Upper lobe of right lung (tissue), 1 donor: ENCODE measurements at regions not wholly inside any gene's neighbourhood (a gene's known extent, or its start where the extent isn't known, plus 50 kb on each side); places are given as distances from the start of the nearest gene placed in this dataset.

ENCODE experiments used
- ATAC-seq: fragments of 200-7000 bp; cut with Tn5 transposase; one replicate; pipeline ENCODE4 v1.9.1; 2020; ENCODE audit warnings: mild to moderate bottlenecking, moderate library complexity
- DNase-seq: peaks from one replicate; pipeline ENCODE4 v3.0.0-alpha.2; 2020
- H3K27ac ChIP-seq: fragments of 200-600 bp; one replicate; pipeline ENCODE4 v1.8.0; 2022
- H3K27me3 ChIP-seq: fragments of 200-600 bp; one replicate; pipeline ENCODE4 v1.8.0; 2022; ENCODE audit warnings: mild to moderate bottlenecking
- H3K36me3 ChIP-seq: fragments of 200-600 bp; one replicate; pipeline ENCODE4 v1.8.0; 2022
- H3K4me1 ChIP-seq: fragments of 200-600 bp; one replicate; pipeline ENCODE4 v1.8.0; 2022
- H3K4me3 ChIP-seq: fragments of 200-600 bp; one replicate; pipeline ENCODE4 v1.8.0; 2022; ENCODE audit warnings: mild to moderate bottlenecking
- H3K9me3 ChIP-seq: fragments of 200-600 bp; one replicate; pipeline ENCODE4 v1.8.0; 2022
- intact Hi-C: fragments of 100-400 bp; cut with DNase I; formaldehyde crosslinking; loops from one replicate; pipeline ENCODE4 v1.11.0; 2022
- TF ChIP-seq, protein P1 (sequence below): fragments of 200-600 bp; IDR thresholded peaks from one replicate; pipeline ENCODE4 v1.8.0; 2022; ENCODE audit warnings: antibody characterized with exemption
- donor health status: DM: no; HTN: yes; CAD: no; lungs with severe emphysema.

DNA sequence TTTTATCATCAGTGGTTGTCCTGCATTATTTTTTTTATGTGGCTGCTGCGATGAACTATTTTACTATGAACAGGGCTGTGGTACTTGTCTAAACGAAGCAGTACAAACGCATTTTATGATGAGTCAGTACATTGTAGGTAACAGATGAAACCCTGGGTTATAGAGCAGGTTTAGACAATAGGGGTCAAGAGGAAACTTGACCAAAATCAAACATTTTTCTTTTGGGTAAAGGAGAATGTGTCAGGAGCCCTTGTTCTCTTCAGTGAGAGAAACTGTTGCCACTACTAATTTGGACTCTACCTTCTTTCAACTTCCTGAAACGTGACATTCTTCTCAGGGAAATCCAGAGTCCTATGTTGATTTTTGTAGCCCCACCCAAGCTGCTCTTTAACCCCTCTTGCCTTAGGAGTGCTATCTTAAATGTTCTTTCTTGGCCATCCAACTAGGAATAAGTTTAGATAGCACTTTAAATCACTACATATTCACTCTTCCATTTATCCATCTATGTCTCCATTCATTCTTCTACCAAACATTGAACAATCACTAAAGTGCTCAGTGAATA is 415.8 kb upstream of the NR3C2 start:
- no peak for ATAC-seq

DNA sequence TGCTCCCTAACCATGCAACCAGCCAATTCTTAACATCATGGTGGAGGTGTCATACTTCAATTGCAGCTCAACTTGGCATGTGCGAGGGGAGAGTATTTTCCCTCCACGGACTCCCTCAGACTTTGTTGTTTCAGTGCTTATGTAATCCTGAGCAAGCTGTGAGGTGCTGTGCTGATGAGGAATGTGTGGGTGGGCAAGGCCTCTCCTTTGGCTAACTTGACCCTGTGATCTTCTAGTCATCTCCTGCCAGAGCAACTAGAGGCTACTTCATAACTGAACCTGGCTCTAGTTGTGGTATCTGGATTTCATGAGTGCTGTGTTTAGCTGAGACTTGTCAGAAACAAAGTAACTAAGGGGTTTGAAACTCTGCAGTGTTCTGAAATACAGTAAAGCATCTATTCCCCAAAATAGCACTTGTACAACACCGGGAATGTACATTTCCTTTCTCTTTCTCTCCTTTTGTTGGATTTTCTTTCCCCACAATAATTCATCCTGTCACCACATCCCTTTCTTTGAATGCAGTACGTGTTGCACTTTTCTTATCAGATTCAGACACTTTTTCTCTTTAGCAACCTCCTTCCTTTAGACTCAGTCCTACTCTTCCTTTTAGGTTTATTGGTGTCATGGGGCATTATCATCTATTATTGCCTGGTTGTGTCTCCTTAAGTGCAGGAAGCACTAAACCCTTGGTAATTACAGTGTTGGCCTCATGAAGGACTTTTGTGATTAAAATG is 415.2 kb upstream of the NR3C2 start:
- Histone ChIP-seq H3K4me1 (no peaks in the 10 kb centered on the region), H3K27ac (no peak overlapping the region), H3K4me3 (no peak overlapping the region), H3K36me3 (no peaks in the 10 kb centered on the region), H3K9me3 (no peaks in the 10 kb centered on the region), H3K27me3 (no peaks in the 10 kb centered on the region)
- DNase-seq (no peak), ATAC-seq (peak; percentile 60)
- TF ChIP-seq, protein P1, sequence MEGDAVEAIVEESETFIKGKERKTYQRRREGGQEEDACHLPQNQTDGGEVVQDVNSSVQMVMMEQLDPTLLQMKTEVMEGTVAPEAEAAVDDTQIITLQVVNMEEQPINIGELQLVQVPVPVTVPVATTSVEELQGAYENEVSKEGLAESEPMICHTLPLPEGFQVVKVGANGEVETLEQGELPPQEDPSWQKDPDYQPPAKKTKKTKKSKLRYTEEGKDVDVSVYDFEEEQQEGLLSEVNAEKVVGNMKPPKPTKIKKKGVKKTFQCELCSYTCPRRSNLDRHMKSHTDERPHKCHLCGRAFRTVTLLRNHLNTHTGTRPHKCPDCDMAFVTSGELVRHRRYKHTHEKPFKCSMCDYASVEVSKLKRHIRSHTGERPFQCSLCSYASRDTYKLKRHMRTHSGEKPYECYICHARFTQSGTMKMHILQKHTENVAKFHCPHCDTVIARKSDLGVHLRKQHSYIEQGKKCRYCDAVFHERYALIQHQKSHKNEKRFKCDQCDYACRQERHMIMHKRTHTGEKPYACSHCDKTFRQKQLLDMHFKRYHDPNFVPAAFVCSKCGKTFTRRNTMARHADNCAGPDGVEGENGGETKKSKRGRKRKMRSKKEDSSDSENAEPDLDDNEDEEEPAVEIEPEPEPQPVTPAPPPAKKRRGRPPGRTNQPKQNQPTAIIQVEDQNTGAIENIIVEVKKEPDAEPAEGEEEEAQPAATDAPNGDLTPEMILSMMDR: no peak
- intact Hi-C loops: no loop called here

More for the DNA sequence above, 415.8 kb upstream of the NR3C2 start:
- TF ChIP-seq, protein P1: no peak
- H3K4me1 ChIP-seq: no peaks in the 10 kb centered on the region
- H3K4me3 ChIP-seq: no peak overlapping the region
- no peaks in the 10 kb centered on the region for H3K36me3 ChIP-seq
- H3K27me3 ChIP-seq: no peaks in the 10 kb centered on the region
- H3K9me3 ChIP-seq: no peaks in the 10 kb centered on the region
- no peak overlapping the region for H3K27ac ChIP-seq
- DNase-seq: no peak
- intact Hi-C loops: no loop called here

DNA sequence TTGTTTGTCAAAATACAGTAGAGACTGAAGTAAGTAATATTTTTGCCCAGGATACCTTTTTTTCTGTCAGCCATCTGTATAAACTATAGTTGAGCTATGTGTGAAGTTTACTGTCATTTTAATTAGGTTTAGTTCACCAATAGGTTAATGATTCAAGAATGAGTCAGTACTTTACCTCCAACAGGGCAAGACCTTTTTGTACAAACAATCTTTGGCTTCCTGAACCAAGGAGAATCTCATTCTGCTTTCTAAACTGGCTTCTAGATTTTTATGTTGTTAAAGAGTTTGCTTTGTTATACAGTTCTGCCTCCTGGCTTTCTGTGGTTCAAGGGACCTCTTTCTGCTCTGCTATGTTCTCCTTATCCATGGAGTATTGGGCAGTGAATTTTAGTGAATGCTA is 412.0 kb upstream of the NR3C2 start:
- ATAC-seq: no peak
- H3K4me1 ChIP-seq: no peaks in the 10 kb centered on the region
- no peaks in the 10 kb centered on the region for H3K36me3 ChIP-seq
- no peak overlapping the region for H3K27ac ChIP-seq
- no peaks in the 10 kb centered on the region for H3K27me3 ChIP-seq
- intact Hi-C loops: no loop called here
- H3K9me3 ChIP-seq: no peaks in the 10 kb centered on the region
- no peak for DNase-seq
- no peak overlapping the region for H3K4me3 ChIP-seq
- TF ChIP-seq, protein P1: no peak

DNA sequence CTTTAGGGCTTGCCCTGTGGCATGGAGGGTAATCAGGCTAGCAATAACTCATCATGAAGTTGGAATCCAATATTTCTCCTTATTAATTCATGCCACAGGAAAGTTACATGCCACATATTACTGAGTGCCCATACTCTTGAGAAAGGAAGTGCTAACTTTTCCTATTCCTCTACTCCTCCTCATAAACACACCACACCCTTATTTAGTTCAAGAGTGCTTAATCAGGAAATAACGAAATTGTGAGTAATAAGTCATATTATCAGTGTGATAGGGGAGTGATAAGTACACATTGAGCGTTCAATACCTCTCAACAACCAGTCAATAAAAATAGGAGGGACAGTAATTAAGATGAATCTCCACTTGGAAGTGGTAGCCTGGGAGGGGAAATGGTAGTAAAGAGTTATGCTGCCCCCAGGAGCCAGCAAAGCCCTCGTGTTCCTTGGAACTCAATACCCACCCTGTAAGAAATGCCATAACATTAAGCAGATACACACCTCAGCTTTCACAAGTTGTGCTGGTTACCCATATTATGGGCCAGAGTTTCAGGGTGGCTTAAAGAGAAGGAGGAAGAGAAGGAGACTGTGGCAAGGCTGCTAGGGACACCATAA is 410.0 kb upstream of the NR3C2 start:
- no peak for ATAC-seq
- intact Hi-C loops: no loop called here

DNA sequence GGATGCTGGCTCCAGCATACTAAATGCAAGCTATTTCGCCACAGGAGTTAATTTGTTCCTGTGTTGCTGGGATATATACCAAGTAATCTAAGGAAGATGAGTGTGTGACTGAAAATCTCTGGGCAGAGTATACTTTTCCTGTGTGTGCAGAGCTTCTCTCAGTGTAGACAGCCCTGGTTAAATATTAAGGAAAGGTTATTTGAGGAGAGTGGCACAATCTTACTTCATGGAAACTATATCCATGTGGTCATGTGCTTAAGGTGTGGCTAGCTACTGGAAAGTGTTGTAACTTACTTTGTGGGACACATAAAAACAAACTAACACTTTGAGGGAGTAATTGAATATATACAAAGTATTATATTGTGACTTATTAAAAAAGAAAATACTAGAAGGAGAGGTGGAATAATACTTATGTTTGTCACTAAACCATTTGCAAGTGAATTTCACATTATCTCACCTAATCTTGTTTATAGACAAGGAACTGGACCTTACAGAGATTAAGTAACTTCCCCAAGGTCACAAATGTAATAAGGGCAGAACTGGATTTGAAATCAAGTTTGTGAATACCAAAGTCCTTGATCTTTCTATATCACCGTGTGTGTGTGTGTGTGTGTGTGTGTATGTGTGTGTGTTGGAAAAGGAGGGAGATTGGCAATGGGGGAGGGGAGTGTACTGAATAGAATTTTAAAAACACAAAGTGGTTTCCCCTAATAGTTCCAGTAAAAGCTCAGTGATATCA is 408.2 kb upstream of the NR3C2 start:
- ATAC-seq (peak; percentile 88), DNase-seq (no peak)
- peak overlapping the region; percentile 38 for H3K27ac ChIP-seq
- H3K9me3 ChIP-seq: no peaks in the 10 kb centered on the region
- H3K4me3 ChIP-seq: no peak overlapping the region
- TF ChIP-seq, protein P1: no peak
- H3K4me1 ChIP-seq: no peaks in the 10 kb centered on the region
- H3K36me3 ChIP-seq: no peaks in the 10 kb centered on the region
- H3K27me3 ChIP-seq: no peaks in the 10 kb centered on the region
- intact Hi-C loops: no loop called here

More for the DNA sequence above, 410.0 kb upstream of the NR3C2 start:
- TF ChIP-seq, protein P1: no peak
- DNase-seq: no peak
- Histone ChIP-seq H3K27ac (no peak overlapping the region), H3K36me3 (no peaks in the 10 kb centered on the region), H3K4me1 (no peaks in the 10 kb centered on the region), H3K4me3 (no peak overlapping the region), H3K27me3 (no peaks in the 10 kb centered on the region), H3K9me3 (no peaks in the 10 kb centered on the region)
